Activated CD4-positive, alpha-beta T cell treated with anti-CD3 and anti-CD28 coated beads for 36 hours (primary cell): ENCODE measurements at regions not wholly inside any gene's neighbourhood (a gene's known extent, or its start where the extent isn't known, plus 50 kb on each side); places are given as distances from the start of the nearest gene placed in this dataset.
"Not testable (repeated sequence)": the region's sequence is repeated elsewhere in the genome, so short reads cannot be mapped to it uniquely, and the experiment has no call there.

ENCODE experiments used
- ATAC-seq: fragments of 200-7000 bp; cut with Tn5 transposase; one replicate; pipeline ENCODE4 v1.10.0; 2021; ENCODE audit warnings: mild to moderate bottlenecking, moderate library complexity
- CTCF ChIA-PET: fragments of 350-600 bp; sonication (Branson Sonifier 250); formaldehyde crosslinking; loops from one replicate; lab custom pipeline; 2021; ENCODE audit warnings: antibody characterized with exemption; lab: Charles Lee
- POLR2A ChIA-PET: fragments of 350-600 bp; sonication (Branson Sonifier 250); formaldehyde crosslinking; loops from one replicate; lab custom pipeline; 2021; ENCODE audit warnings: antibody characterized with exemption, inconsistent platforms; lab: Charles Lee
- DNase-seq: peaks from one replicate; pipeline ENCODE4 v3.0.0-alpha.2; 2020
- H3K27ac Mint-ChIP-seq: one replicate; pipeline ENCODE4 v1.8.0; 2021; ENCODE audit warnings: mixed read lengths
- H3K27me3 Mint-ChIP-seq: one replicate; pipeline ENCODE4 v1.8.0; 2021; ENCODE audit warnings: mixed read lengths
- H3K36me3 Mint-ChIP-seq: one replicate; pipeline ENCODE4 v1.8.0; 2021; ENCODE audit warnings: low read depth, mixed read lengths
- H3K4me1 Mint-ChIP-seq: one replicate; pipeline ENCODE4 v1.8.0; 2021; ENCODE audit warnings: mixed read lengths
- H3K4me3 Mint-ChIP-seq: one replicate; pipeline ENCODE4 v1.8.0; 2021; ENCODE audit warnings: mild to moderate bottlenecking, moderate library complexity, mixed read lengths
- H3K9me3 Mint-ChIP-seq: one replicate; pipeline ENCODE4 v1.8.0; 2021; ENCODE audit warnings: low read depth, mixed read lengths
- intact Hi-C, 2 experiments: fragments of 100-400 bp; cut with DNase I in 1 of 2; cut with micrococcal nuclease in 1 of 2; formaldehyde crosslinking; loops; one replicate each; pipeline versions ENCODE4 v1.14.2 to v1.15.1; 2022 to 2024; cut with DNase I, micrococcal nuclease

GRCh38 chr3:137171834-137172603 is 214.2 kb downstream of the IL20RB start:
- no peak for DNase-seq
- ATAC-seq, result no peak
- Mint-ChIP-seq H3K4me1 (no peaks in the 10 kb centered on the region), H3K9me3 (peaks cover 2% of the 10 kb centered on the region), H3K27ac (no peak overlapping the region), H3K4me3 (no peak overlapping the region), H3K36me3 (no peaks in the 10 kb centered on the region), H3K27me3 (peaks cover 5% of the 10 kb centered on the region)
- CTCF ChIA-PET, result interaction anchor here (0.6 to 0.7 kb wide), 2 partner anchors 158 to 1867 kb away, joined by 3 read pairs; no protein-coding TSS in a partner anchor
- POLR2A ChIA-PET, result no interaction called here
- intact Hi-C loops, result no loop called here

- DNase-seq (no peak), ATAC-seq (no peak)
- peaks cover 2% of the 10 kb centered on the region for H3K9me3 Mint-ChIP-seq
- no peak overlapping the region for H3K27ac Mint-ChIP-seq
- H3K4me3 Mint-ChIP-seq, result no peak overlapping the region
- H3K27me3 Mint-ChIP-seq, result peaks cover 5% of the 10 kb centered on the region
- CTCF ChIA-PET, result interaction anchor here (0.7 to 1.0 kb wide), 2 partner anchors 824 to 1866 kb away, joined by 3 read pairs; no protein-coding TSS in a partner anchor
- no peaks in the 10 kb centered on the region for H3K36me3 Mint-ChIP-seq
- no peaks in the 10 kb centered on the region for H3K4me1 Mint-ChIP-seq
- intact Hi-C loops, result no loop called here
- POLR2A ChIA-PET, result no interaction called here
These were observed 214.9 kb downstream of the IL20RB start for GRCh38 chr3:137172728-137173127.

- ATAC-seq, result no peak
- Mint-ChIP-seq H3K4me3 (no peak overlapping the region), H3K27me3 (peaks cover 5% of the 10 kb centered on the region), H3K36me3 (no peaks in the 10 kb centered on the region), H3K9me3 (peaks cover 2% of the 10 kb centered on the region), H3K4me1 (no peaks in the 10 kb centered on the region), H3K27ac (no peak overlapping the region)
- ChIA-PET POLR2A (no interaction called here), CTCF (interaction anchor here (0.6 to 0.8 kb wide), 2 partner anchors 36 to 1127 kb away, joined by 3 read pairs; no protein-coding TSS in a partner anchor)
- no peak for DNase-seq
- intact Hi-C loops, result no loop called here
These were observed 216.7 kb downstream of the IL20RB start for GRCh38 chr3:137174514-137174913.

GRCh38 chr3:137180220-137180619 is 222.4 kb downstream of the IL20RB start:
- ChIA-PET POLR2A (no interaction called here), CTCF (interaction anchor here (0.7 to 1.2 kb wide), 2 partner anchors 68 to 149 kb away, joined by 4 read pairs; no protein-coding TSS in a partner anchor)
- no peak for ATAC-seq

GRCh38 chr3:137191133-137191923 is 233.5 kb downstream of the IL20RB start:
- peaks cover 10% of the 10 kb centered on the region for H3K27me3 Mint-ChIP-seq
- H3K4me3 Mint-ChIP-seq, result no peak overlapping the region
- H3K27ac Mint-ChIP-seq, result no peak overlapping the region
- intact Hi-C loops, result no loop called here
- no peaks in the 10 kb centered on the region for H3K4me1 Mint-ChIP-seq
- POLR2A ChIA-PET, result no interaction called here
- no peak for DNase-seq
- H3K36me3 Mint-ChIP-seq, result no peaks in the 10 kb centered on the region
- H3K9me3 Mint-ChIP-seq, result no peaks in the 10 kb centered on the region
- no peak for ATAC-seq
- CTCF ChIA-PET, result no interaction called here

More at GRCh38 chr3:137180220-137180619, 222.4 kb downstream of the IL20RB start:
- Mint-ChIP-seq H3K36me3 (no peaks in the 10 kb centered on the region), H3K4me3 (no peak overlapping the region), H3K27ac (no peak overlapping the region), H3K27me3 (peaks cover 5% of the 10 kb centered on the region), H3K4me1 (no peaks in the 10 kb centered on the region), H3K9me3 (peaks cover 1% of the 10 kb centered on the region)
- intact Hi-C loops, result no loop called here
- DNase-seq, result no peak

GRCh38 chr3:137191951-137192350 is 234.2 kb downstream of the IL20RB start:
- Mint-ChIP-seq H3K36me3 (no peaks in the 10 kb centered on the region), H3K9me3 (no peaks in the 10 kb centered on the region), H3K27ac (no peak overlapping the region), H3K4me1 (no peaks in the 10 kb centered on the region), H3K27me3 (peaks cover 10% of the 10 kb centered on the region), H3K4me3 (no peak overlapping the region)
- intact Hi-C loops, result no loop called here
- CTCF ChIA-PET, result no interaction called here
- ATAC-seq, result no peak
- DNase-seq, result no peak
- POLR2A ChIA-PET, result no interaction called here

- ATAC-seq (no peak), DNase-seq (no peak)
- H3K27ac Mint-ChIP-seq, result no peak overlapping the region
- ChIA-PET CTCF (interaction anchor here (1.2 kb wide), 1 partner anchor 162 kb away, joined by 3 read pairs; no protein-coding TSS in a partner anchor), POLR2A (no interaction called here)
- H3K4me3 Mint-ChIP-seq, result no peak overlapping the region
- H3K9me3 Mint-ChIP-seq, result no peaks in the 10 kb centered on the region
- intact Hi-C loops, result no loop called here
- H3K4me1 Mint-ChIP-seq, result no peaks in the 10 kb centered on the region
- peaks cover 7% of the 10 kb centered on the region for H3K27me3 Mint-ChIP-seq
- no peaks in the 10 kb centered on the region for H3K36me3 Mint-ChIP-seq
These were observed 236.5 kb downstream of the IL20RB start for GRCh38 chr3:137194301-137194700.

- H3K27ac Mint-ChIP-seq, H3K9me3 Mint-ChIP-seq, H3K4me1 Mint-ChIP-seq, H3K27me3 Mint-ChIP-seq, POLR2A ChIA-PET, CTCF ChIA-PET, intact Hi-C loops, DNase-seq, H3K4me3 Mint-ChIP-seq, ATAC-seq, H3K36me3 Mint-ChIP-seq: not testable (repeated sequence)
These were observed 240.6 kb downstream of the IL20RB start for GRCh38 chr3:137198374-137198773.

- Mint-ChIP-seq H3K27ac (no peak overlapping the region), H3K9me3 (no peaks in the 10 kb centered on the region), H3K27me3 (peaks cover 4% of the 10 kb centered on the region), H3K4me1 (no peaks in the 10 kb centered on the region), H3K36me3 (no peaks in the 10 kb centered on the region), H3K4me3 (no peak overlapping the region)
- ATAC-seq, result no peak
- CTCF ChIA-PET, result no interaction called here
- POLR2A ChIA-PET, result no interaction called here
- intact Hi-C loops, result no loop called here
- no peak for DNase-seq
These were observed 241.9 kb downstream of the IL20RB start for GRCh38 chr3:137199678-137200077.

- no peak overlapping the region for H3K27ac Mint-ChIP-seq
- no peak for ATAC-seq
- DNase-seq, result no peak
- no peak overlapping the region for H3K4me3 Mint-ChIP-seq
- no peaks in the 10 kb centered on the region for H3K4me1 Mint-ChIP-seq
- ChIA-PET POLR2A (no interaction called here), CTCF (no interaction called here)
- H3K9me3 Mint-ChIP-seq, result no peaks in the 10 kb centered on the region
- intact Hi-C loops, result no loop called here
- peaks cover 7% of the 10 kb centered on the region for H3K27me3 Mint-ChIP-seq
- H3K36me3 Mint-ChIP-seq, result no peaks in the 10 kb centered on the region
These were observed 243.3 kb downstream of the IL20RB start for GRCh38 chr3:137201066-137201465.

- CTCF ChIA-PET, result no interaction called here
- no peak overlapping the region for H3K4me3 Mint-ChIP-seq
- no peaks in the 10 kb centered on the region for H3K36me3 Mint-ChIP-seq
- H3K9me3 Mint-ChIP-seq, result no peaks in the 10 kb centered on the region
- H3K27me3 Mint-ChIP-seq, result peaks cover 7% of the 10 kb centered on the region
- DNase-seq, result no peak
- intact Hi-C loops, result no loop called here
- no peak for ATAC-seq
- no peaks in the 10 kb centered on the region for H3K4me1 Mint-ChIP-seq
- H3K27ac Mint-ChIP-seq, result no peak overlapping the region
- POLR2A ChIA-PET, result no interaction called here
These were observed 245.2 kb downstream of the IL20RB start for GRCh38 chr3:137202941-137203340.
